ENCODE measurements at regions not wholly inside any gene's neighbourhood (a gene's known extent, or its start where the extent isn't known, plus 50 kb on each side); places are given as distances from the start of the nearest gene placed in this dataset.
"Not testable (repeated sequence)": the region's sequence is repeated elsewhere in the genome, so short reads cannot be mapped to it uniquely, and the experiment has no call there.

GRCh38 chr1:199901341-199901740, 126.2 kb upstream of the NR5A2 start:
- H3K27me3 Mint-ChIP-seq (ENCODE audit: low read depth) = peaks cover 3% of the 10 kb centered on the region
- H3K4me3 Mint-ChIP-seq = no peak overlapping the region
- H3K36me3 Mint-ChIP-seq (ENCODE audit: low read depth) = no peaks in the 10 kb centered on the region
- H3K4me1 Mint-ChIP-seq (ENCODE audit: low read depth) = no peaks in the 10 kb centered on the region
- peaks cover 3% of the 10 kb centered on the region for H3K9me3 Mint-ChIP-seq
- H3K27ac Mint-ChIP-seq = no peak overlapping the region

GRCh38 chr1:199907361-199907760, 120.1 kb upstream of the NR5A2 start:
- no peaks in the 10 kb centered on the region for H3K4me1 Mint-ChIP-seq (ENCODE audit: low read depth)
- peaks cover 3% of the 10 kb centered on the region for H3K27me3 Mint-ChIP-seq (ENCODE audit: low read depth)
- H3K36me3 Mint-ChIP-seq (ENCODE audit: low read depth) = no peaks in the 10 kb centered on the region
- H3K9me3 Mint-ChIP-seq = peaks cover 3% of the 10 kb centered on the region
- no peak overlapping the region for H3K27ac Mint-ChIP-seq
- H3K4me3 Mint-ChIP-seq = no peak overlapping the region

GRCh38 chr1:199909137-199909536, 118.4 kb upstream of the NR5A2 start:
- H3K4me3 Mint-ChIP-seq = no peak overlapping the region
- no peaks in the 10 kb centered on the region for H3K4me1 Mint-ChIP-seq (ENCODE audit: low read depth)
- H3K9me3 Mint-ChIP-seq = peaks cover 3% of the 10 kb centered on the region
- H3K27me3 Mint-ChIP-seq (ENCODE audit: low read depth) = peaks cover 9% of the 10 kb centered on the region
- H3K27ac Mint-ChIP-seq = no peak overlapping the region
- H3K36me3 Mint-ChIP-seq (ENCODE audit: low read depth) = no peaks in the 10 kb centered on the region

GRCh38 chr1:199913318-199913717, 114.2 kb upstream of the NR5A2 start:
- Mint-ChIP-seq H3K4me3 (no peak overlapping the region), H3K27ac (no peak overlapping the region), H3K9me3 (no peaks in the 10 kb centered on the region), H3K27me3 (ENCODE audit: low read depth) (peaks cover 12% of the 10 kb centered on the region), H3K36me3 (ENCODE audit: low read depth) (no peaks in the 10 kb centered on the region), H3K4me1 (ENCODE audit: low read depth) (no peaks in the 10 kb centered on the region)

DNA sequence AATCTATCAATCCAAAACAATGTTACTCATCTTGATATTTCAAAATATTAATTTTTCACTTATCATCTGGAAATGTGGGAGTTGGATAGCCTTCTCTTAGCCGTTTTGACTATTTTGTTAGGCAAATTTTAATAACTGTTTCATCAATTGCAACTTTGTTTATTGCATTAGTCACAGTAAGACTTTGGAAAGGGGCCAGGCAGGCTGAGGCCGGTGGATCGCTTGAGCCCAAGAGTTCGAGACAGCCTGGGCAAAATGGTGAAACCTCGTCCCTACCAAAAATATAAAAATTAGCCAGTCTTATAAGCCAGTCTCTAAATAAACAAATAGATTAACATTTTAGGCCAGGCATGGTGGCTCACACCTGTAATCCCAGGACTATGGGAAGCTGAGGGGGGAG, 113.0 kb upstream of the NR5A2 start:
- no peak overlapping the region for H3K4me3 Mint-ChIP-seq
- no peaks in the 10 kb centered on the region for H3K9me3 Mint-ChIP-seq
- H3K4me1 Mint-ChIP-seq (ENCODE audit: low read depth) = no peaks in the 10 kb centered on the region
- no peak overlapping the region for H3K27ac Mint-ChIP-seq
- peaks cover 19% of the 10 kb centered on the region for H3K27me3 Mint-ChIP-seq (ENCODE audit: low read depth)
- no peaks in the 10 kb centered on the region for H3K36me3 Mint-ChIP-seq (ENCODE audit: low read depth)

DNA sequence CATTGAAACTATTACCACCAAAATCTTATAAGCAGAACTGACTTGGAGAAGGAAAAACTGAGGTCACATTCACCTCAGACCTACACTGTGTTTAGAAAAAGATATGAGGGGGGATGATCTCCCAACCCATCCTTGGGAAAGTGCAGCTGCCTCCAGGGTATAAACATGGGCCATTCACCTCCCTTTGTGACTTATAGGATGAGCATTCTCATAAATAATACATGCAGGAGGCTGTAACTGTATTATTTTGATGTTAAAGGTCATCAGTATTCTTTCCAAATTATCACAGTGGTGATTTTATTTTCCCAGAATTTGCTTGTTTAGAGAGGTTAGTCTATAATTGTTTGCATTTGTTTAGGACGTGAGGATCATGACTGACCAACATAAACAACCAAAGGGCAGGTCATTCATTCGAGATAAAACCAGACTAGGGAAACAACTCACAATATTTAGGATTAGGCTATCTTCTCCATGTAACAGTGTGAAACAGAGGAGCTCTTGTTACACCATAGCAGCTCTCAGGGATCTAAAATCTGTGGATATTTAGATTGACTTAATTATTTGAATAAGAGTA, 109.2 kb upstream of the NR5A2 start:
- no peak overlapping the region for H3K4me3 Mint-ChIP-seq
- H3K36me3 Mint-ChIP-seq (ENCODE audit: low read depth) = no peaks in the 10 kb centered on the region
- peaks cover 14% of the 10 kb centered on the region for H3K27me3 Mint-ChIP-seq (ENCODE audit: low read depth)
- H3K4me1 Mint-ChIP-seq (ENCODE audit: low read depth) = no peaks in the 10 kb centered on the region
- no peak overlapping the region for H3K27ac Mint-ChIP-seq
- H3K9me3 Mint-ChIP-seq = peaks cover 9% of the 10 kb centered on the region

DNA sequence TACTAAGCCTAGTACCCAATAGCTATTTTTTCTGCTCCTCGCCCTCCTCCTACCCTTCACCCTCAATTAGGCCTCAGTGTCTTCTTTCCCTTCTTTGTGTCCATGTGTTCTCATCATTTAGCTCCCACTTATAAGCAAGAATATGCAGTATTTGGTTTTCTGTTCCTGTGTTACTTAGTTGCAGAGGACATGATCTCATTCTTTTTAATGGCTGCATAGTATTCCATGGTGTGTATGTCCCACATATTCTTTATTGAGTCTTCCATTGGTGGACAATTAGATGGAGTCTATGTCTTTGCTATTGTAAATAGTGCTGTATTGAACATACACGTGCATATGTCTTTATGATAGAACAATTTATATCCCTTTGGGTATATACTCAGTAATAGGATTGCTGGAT, 106.9 kb upstream of the NR5A2 start:
- Mint-ChIP-seq H3K27ac (no peak overlapping the region), H3K4me1 (ENCODE audit: low read depth) (no peaks in the 10 kb centered on the region), H3K9me3 (peaks cover 9% of the 10 kb centered on the region), H3K27me3 (ENCODE audit: low read depth) (peaks cover 14% of the 10 kb centered on the region), H3K4me3 (no peak overlapping the region), H3K36me3 (ENCODE audit: low read depth) (no peaks in the 10 kb centered on the region)

DNA sequence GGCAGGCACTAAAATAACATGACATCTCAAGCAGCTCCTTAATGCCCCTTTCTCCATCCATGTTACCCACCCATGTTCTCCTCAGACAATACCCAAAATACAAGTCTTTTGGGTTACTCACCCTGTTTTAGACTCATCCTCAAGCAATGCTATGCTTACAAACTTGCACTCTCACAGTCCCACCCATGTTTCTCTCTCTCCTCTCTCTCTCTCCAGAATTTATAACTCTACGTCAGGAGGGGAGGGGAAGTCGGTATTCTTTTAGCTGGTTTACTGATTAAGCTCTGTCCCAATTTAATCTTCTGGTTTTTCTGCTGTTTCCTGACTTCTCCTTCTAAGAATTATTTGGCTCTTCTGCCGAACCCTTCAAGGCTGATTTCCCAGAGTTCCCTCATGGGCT, 98.0 kb upstream of the NR5A2 start:
- no peak overlapping the region for H3K27ac Mint-ChIP-seq
- H3K4me3 Mint-ChIP-seq = no peak overlapping the region
- H3K4me1 Mint-ChIP-seq (ENCODE audit: low read depth) = peaks cover 8% of the 10 kb centered on the region
- H3K9me3 Mint-ChIP-seq = no peaks in the 10 kb centered on the region
- H3K27me3 Mint-ChIP-seq (ENCODE audit: low read depth) = peaks cover 23% of the 10 kb centered on the region
- no peaks in the 10 kb centered on the region for H3K36me3 Mint-ChIP-seq (ENCODE audit: low read depth)

GRCh38 chr1:199930067-199930466, 97.4 kb upstream of the NR5A2 start:
- not testable (repeated sequence) for H3K36me3 Mint-ChIP-seq (ENCODE audit: low read depth); H3K4me1 Mint-ChIP-seq (ENCODE audit: low read depth); H3K9me3 Mint-ChIP-seq; H3K27ac Mint-ChIP-seq; H3K4me3 Mint-ChIP-seq
- peaks cover 26% of the 10 kb centered on the region for H3K27me3 Mint-ChIP-seq (ENCODE audit: low read depth)

GRCh38 chr1:199931666-199932377, 95.7 kb upstream of the NR5A2 start:
- Mint-ChIP-seq H3K4me1 (ENCODE audit: low read depth) (peaks cover 8% of the 10 kb centered on the region), H3K4me3 (no peak overlapping the region), H3K9me3 (no peaks in the 10 kb centered on the region), H3K27me3 (ENCODE audit: low read depth) (peaks cover 39% of the 10 kb centered on the region), H3K27ac (no peak overlapping the region), H3K36me3 (ENCODE audit: low read depth) (no peaks in the 10 kb centered on the region)

DNA sequence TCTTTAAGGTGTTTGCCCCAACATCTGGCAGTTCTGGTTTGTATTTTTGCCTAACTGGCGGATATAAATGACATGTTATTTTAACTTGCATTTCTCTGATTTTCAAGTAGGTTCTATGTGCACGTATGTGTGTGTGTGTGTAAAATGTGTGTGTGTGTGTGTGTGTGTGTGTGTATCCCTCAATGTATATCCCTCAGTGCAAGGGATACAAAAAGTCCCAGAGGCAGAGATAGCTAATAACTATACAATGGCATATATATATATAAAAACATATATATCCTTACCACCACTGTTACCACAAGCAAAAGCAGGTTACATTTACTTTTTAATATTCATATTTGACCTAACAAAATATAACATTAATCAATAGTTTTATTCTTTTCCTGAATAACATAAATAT, 95.0 kb upstream of the NR5A2 start:
- peaks cover 39% of the 10 kb centered on the region for H3K27me3 Mint-ChIP-seq (ENCODE audit: low read depth)
- H3K36me3 Mint-ChIP-seq (ENCODE audit: low read depth) = no peaks in the 10 kb centered on the region
- H3K27ac Mint-ChIP-seq = no peak overlapping the region
- no peak overlapping the region for H3K4me3 Mint-ChIP-seq
- no peaks in the 10 kb centered on the region for H3K9me3 Mint-ChIP-seq
- H3K4me1 Mint-ChIP-seq (ENCODE audit: low read depth) = peaks cover 8% of the 10 kb centered on the region

- H3K27ac Mint-ChIP-seq = no peak overlapping the region
- no peaks in the 10 kb centered on the region for H3K9me3 Mint-ChIP-seq
- no peaks in the 10 kb centered on the region for H3K36me3 Mint-ChIP-seq (ENCODE audit: low read depth)
- H3K27me3 Mint-ChIP-seq (ENCODE audit: low read depth) = peaks cover 65% of the 10 kb centered on the region
- H3K4me3 Mint-ChIP-seq = no peak overlapping the region
- peaks cover 14% of the 10 kb centered on the region for H3K4me1 Mint-ChIP-seq (ENCODE audit: low read depth)
Measured at GRCh38 chr1:199936441-199936840, 91.1 kb upstream of the NR5A2 start.

GRCh38 chr1:199937161-199937560, 90.3 kb upstream of the NR5A2 start:
- no peak overlapping the region for H3K27ac Mint-ChIP-seq
- peaks cover 65% of the 10 kb centered on the region for H3K27me3 Mint-ChIP-seq (ENCODE audit: low read depth)
- H3K9me3 Mint-ChIP-seq = no peaks in the 10 kb centered on the region
- no peaks in the 10 kb centered on the region for H3K36me3 Mint-ChIP-seq (ENCODE audit: low read depth)
- H3K4me1 Mint-ChIP-seq (ENCODE audit: low read depth) = peaks cover 14% of the 10 kb centered on the region
- no peak overlapping the region for H3K4me3 Mint-ChIP-seq

GRCh38 chr1:199937661-199938060, 89.8 kb upstream of the NR5A2 start:
- no peaks in the 10 kb centered on the region for H3K9me3 Mint-ChIP-seq
- peaks cover 62% of the 10 kb centered on the region for H3K27me3 Mint-ChIP-seq (ENCODE audit: low read depth)
- H3K4me3 Mint-ChIP-seq = no peak overlapping the region
- no peak overlapping the region for H3K27ac Mint-ChIP-seq
- no peaks in the 10 kb centered on the region for H3K36me3 Mint-ChIP-seq (ENCODE audit: low read depth)
- peaks cover 11% of the 10 kb centered on the region for H3K4me1 Mint-ChIP-seq (ENCODE audit: low read depth)

DNA sequence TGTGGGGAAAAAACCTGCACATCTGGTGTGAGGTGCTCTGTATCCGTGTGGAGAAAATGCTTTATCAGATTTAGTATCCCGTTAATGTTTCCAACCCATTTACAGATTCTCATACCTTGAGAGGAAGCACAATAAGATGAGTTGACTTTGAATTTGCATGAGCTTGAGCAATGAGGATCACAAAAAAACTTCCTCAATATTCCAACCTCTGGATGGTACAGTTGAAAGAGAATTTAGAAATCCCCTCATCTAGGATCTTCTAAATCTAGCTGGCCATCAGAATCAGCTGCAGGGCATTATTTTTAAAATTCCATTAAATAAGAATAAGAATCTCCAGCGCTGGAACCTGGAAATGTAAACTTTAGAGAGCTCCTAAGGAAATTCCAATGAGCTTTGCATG, 82.5 kb upstream of the NR5A2 start:
- H3K27me3 Mint-ChIP-seq (ENCODE audit: low read depth) = peaks cover 60% of the 10 kb centered on the region
- H3K27ac Mint-ChIP-seq = no peak overlapping the region
- no peaks in the 10 kb centered on the region for H3K9me3 Mint-ChIP-seq
- H3K36me3 Mint-ChIP-seq (ENCODE audit: low read depth) = no peaks in the 10 kb centered on the region
- H3K4me1 Mint-ChIP-seq (ENCODE audit: low read depth) = peaks cover 12% of the 10 kb centered on the region
- no peak overlapping the region for H3K4me3 Mint-ChIP-seq
